Stomach (tissue), 4 donors: ENCODE measurements at regions not wholly inside any gene's neighbourhood (a gene's known extent, or its start where the extent isn't known, plus 50 kb on each side); places are given as distances from the start of the nearest gene placed in this dataset.

ENCODE experiments used
- EP300 ChIP-seq: sonication (generic); formaldehyde crosslinking; IDR thresholded peaks from one replicate; pipeline ENCODE4 v1.6.1; 2017; ENCODE audit warnings: antibody characterized with exemption
- TF ChIP-seq, protein P1 (sequence below), 7 experiments: fragments of 450-650 bp in 4 of 7; fragments of 200-600 bp in 3 of 7; sonication (generic) in 3 of 7; IDR thresholded peaks; one replicate each; pipeline ENCODE4 v1.5.1; 2016 to 2019; ENCODE audit warnings: antibody characterized with exemption in 7 of 7, control low read depth in 2 of 7, mild to moderate bottlenecking in 1 of 7

DNA sequence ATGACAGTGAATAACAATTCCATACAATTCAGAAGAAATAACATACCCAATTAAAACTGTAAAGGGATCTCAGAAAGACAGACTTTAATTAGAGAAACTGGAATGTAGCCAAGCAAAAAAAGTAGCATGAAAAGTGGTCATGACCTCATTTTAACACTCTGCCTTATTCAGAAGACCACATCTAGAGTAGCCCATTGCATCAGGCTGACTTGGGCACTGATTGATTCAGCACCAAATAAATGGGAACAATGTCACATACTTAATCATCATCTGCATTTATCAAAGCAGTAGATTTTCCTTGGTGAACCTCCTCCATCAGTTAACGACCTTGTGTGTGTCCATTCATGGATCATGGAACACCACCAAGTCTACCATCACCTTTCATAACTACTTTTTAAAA, 992.1 kb downstream of the NR2F1-AS1 start:
- TF ChIP-seq, protein P1, sequence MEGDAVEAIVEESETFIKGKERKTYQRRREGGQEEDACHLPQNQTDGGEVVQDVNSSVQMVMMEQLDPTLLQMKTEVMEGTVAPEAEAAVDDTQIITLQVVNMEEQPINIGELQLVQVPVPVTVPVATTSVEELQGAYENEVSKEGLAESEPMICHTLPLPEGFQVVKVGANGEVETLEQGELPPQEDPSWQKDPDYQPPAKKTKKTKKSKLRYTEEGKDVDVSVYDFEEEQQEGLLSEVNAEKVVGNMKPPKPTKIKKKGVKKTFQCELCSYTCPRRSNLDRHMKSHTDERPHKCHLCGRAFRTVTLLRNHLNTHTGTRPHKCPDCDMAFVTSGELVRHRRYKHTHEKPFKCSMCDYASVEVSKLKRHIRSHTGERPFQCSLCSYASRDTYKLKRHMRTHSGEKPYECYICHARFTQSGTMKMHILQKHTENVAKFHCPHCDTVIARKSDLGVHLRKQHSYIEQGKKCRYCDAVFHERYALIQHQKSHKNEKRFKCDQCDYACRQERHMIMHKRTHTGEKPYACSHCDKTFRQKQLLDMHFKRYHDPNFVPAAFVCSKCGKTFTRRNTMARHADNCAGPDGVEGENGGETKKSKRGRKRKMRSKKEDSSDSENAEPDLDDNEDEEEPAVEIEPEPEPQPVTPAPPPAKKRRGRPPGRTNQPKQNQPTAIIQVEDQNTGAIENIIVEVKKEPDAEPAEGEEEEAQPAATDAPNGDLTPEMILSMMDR (IDR thresholded peaks at IDR 0.05) = no peak
- no peak for TF ChIP-seq EP300
